Activated T-cell treated with anti-CD3 and anti-CD28 coated beads, Interleukin-2, amount 50 U/mL, for 48 hours (primary cell): ENCODE measurements at regions not wholly inside any gene's neighbourhood (a gene's known extent, or its start where the extent isn't known, plus 50 kb on each side); places are given as distances from the start of the nearest gene placed in this dataset.
"Not testable (repeated sequence)": the region's sequence is repeated elsewhere in the genome, so short reads cannot be mapped to it uniquely, and the experiment has no call there.

Experiments used
- DNase-seq, 2 experiments: peaks; one replicate each; pipeline ENCODE4 v3.0.0-alpha.2; 2020

DNA sequence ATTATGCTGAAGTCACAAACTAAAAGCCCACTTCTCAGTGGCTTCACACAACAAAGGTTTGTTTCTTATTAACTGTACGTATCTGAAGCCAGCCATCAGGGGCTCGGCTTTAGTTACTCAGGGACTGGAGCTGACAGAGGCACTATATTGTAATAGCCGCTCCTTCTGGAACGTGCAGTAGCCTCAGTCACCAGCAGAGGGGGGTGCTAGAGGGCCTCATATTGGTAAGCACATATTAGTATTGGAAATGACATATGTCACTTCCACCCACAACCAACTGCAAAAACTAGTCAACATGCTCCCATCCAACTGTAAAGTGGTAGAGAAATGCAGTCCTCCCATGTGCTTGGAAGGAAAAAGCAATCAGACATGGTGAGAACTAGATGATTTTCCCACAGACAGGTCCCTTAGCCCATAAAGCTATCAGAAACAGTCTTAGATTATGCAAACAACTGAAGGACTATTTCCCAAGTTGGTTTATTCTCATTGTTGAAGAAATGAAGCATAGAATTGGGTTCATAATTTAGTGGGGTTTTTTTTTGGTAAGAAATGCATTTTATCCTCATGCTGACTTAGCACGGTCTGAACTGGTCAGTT is 183.6 kb upstream of the G2E3 start:
- DNase-seq = peak; percentile 74 to 79

DNA sequence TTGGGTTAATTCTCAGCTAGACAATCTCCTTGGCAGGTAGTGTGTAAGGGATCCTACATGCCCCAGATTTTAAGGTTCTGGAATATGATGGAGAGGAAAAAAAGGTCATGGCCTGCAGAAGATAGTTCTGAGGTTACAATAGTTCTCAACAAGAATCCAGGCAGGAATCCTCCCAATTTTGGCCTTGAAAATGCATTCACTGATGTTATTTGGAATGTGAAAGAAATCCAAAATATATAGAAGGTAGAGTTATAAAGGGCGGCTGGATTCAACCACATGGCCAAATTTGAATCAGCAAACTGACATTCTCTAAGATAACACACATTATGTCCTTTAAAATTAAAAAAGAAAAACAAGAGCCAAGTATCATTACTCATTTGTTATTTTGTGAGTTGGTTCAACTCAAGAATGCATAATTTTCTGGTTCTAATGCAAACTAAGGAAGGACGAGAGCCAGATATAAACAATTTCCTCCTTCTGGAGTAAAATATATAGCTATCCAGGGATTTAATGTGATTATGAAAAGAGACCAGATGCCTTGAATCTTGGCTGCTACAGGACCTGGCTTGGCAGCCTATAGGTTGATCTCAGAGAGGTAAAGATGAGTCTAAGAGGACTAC is 177.0 kb upstream of the G2E3 start:
- no peak for DNase-seq

DNA sequence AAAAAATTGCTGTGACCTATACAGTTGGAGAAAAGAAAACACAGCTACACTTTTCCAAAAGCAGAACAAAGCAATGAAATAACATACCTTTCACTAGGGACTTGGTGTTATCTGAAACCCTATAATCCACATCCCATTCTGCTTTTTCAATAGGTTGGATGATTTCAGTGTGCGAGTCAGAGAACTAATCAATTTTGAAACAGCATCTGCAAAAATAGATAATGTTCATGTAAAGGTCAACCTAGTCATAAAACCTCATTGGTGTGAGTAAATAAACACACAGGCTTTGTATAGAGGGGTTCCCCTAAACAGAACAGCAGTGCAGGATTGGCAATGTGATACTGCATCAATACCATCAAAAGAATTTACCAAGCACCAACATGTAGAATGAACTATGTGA is 173.0 kb upstream of the G2E3 start:
- DNase-seq = no peak

DNA sequence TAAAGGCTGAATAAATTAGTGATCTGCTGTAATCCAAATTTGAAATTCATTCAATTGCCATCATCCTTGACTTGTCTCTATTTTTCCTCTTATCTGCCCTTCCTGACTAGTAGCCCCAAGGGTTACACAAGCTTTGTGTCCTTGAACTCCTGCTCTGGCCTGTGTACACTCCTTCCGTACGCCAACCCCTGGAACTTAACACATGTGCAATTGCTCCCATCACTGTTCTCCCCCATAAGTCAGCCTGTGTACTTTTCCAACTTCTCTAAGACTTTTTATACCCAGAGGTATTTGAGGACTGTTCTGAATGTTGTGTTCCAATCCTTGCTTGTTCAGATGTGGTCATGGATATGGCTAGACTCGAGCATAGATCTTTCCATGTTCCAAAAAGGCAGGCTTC is 171.1 kb upstream of the G2E3 start:
- no peak for DNase-seq

DNA sequence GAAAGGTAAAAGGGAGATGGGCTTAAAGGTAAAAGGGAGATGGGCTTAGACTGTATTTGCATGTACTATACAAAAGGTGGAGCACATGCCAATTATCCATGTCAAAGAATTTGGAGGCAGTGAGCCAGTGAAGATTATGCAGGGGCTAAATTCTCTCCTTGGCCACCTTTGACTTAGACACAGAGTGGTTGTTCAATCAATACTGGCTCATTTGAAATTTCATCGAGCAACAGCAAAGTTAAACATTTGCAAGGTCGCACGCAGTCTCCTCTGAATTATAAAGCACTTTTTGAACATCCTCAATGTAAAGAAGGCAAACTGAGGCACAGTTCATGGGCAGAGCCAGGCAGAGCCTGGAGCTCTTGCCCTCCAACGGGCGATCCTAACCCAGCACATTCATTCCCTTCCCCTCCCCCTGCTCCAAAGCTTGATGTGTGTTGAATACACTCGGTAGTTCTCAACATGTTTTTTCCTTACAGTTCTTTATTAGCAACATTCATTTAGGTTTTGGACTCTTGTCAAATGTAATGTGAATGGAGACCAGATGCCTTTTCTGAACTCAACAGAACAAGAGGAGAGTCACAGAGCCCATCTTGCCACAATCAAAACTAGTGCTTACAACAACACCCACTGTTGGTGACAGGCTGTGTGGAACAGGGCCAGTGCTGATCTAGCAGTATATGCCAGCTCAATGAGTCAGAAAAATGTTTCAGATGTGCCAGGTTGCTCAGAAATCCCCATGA is 169.7 kb upstream of the G2E3 start:
- DNase-seq = no peak

DNA sequence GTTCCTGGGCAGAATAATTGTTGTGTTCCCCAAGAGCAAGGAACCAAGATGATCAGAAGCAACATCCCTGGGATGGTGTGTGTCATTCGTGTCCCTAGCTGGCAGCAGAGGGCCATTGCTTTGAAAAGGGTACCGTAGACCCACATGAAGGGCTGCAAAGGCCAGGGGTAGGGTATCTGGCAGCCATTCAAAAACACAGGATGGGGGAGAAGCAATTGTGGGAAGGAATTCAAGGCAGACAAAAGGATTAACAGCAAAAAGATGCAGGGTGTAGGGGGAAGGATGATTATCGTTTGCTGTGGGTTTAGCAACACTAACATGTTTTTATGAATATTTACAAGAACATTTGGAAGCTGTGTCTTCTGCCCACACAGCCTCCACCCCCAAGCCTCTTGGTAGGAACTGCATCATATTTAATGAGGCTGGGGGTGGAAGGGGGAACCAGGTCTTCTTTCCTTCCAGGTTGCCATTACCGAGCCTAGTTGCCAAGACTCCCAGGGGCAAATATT is 169.0 kb upstream of the G2E3 start:
- DNase-seq = no peak

DNA sequence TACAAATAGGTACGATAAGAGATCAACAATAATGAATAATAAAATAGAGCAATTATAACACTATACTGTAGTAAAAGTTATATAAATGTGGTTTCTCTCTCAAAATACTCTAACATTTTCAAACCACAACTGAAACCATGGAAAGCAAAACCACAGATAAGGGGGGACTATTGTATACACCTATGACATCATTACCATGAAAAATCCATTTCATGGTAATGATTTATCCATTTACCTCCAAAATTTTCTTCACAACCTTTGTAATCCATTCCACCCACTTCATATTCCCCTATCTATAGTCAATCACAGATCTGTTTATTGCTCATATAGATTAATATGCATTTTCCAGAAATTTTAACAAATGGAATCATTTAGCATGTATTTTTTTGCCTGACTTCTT is 163.9 kb upstream of the G2E3 start:
- DNase-seq = no peak

DNA sequence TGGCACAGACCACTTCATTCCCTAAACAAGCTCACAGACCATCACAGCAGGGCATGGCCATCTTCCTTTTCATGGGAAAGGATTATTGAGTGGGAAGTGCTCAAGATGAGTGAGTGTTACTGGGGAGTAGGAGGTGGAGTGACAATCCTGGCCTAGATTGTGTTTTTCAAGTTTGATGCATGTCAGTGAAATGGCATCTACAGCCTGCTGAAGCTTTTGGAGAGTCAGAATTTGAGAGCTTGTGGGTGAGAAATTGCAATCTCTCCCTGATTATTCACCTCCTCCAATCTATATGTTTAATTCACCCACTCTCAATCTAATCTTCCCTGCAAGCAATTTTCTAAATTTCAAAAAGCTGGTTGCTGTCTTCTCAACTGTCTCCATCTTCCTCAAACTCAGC is 156.1 kb upstream of the G2E3 start:
- DNase-seq = no peak

DNA sequence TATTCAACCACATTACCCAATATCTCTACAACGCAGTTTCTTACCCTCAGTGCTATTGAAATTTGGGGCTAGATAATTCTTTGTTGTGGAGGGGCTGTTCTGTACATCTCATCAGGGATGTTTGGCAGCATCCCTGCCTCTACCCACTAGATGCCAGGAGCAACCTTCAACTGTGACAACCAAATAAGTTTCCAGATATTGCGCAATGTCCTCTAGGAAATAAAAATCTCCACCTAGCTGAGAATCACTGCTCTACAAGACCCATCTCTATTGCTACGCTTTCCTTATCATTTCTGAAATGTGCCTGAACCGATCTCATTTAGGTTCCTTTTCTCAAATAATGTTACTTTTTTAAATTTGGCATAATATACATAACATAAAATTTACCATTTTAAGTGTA is 155.2 kb upstream of the G2E3 start:
- no peak for DNase-seq

DNA sequence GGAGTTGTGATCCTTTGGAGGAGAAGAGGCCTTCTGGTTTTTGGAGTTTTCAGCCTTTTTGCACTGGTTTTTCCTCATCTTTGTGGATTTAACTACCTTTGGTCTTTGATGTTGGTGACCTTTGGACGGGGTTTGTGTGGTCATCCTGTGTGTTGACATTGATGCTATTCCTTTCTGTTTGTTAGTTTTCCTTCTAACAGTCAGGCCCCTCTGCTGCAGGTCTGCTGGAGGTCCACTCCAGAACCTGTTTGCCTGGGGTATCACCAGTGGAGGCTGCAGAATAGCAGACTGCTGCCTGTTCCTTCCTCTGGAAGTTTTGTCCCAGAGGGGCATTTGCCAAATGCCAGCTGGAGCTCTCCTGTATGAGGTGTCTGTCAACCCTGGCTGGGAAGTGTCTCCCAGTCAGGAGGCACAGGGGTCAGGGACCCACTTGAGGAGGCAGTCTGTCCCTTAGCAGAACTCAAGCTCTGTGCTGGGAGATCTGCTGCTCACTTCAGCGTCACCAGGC is 149.4 kb upstream of the G2E3 start:
- DNase-seq = not testable (repeated sequence)

DNA sequence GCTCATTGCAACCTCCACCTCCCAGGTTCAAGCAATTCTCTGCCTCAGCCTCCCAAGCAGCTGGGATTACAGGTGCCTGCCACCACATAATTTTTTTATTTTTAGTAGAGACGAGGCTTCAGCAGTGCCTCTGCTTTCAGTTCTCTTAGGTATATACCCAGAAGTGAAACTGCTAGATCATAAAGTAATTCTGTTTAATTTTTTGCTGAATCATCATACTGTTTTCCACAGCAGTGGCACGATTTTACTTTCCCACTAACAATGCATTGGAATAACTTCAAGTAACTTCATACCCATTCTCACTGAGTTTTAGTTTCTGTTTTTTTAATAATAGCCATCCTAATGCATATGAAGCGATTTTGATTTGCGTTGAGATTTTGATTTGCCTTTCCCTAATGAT is 148.0 kb upstream of the G2E3 start:
- DNase-seq = no peak

DNA sequence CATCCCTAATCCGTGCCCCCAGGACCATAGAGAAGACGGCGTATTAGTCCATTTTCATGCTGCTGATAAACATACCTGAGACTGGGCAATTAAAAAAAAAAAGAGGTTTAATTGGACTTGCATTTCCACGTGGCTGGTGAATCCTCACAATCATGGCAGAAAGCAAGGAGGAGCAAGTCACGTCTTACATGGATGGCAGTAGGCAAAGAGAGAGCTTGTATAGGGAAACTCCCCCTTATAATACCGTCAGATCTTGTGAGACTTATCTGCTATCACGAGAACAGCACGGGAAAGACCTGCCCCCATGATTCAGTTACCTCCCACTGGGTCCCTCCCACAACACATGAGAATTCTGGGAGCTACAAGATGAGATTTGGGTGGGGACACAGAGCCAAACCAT is 145.8 kb upstream of the G2E3 start:
- not testable (repeated sequence) for DNase-seq

DNA sequence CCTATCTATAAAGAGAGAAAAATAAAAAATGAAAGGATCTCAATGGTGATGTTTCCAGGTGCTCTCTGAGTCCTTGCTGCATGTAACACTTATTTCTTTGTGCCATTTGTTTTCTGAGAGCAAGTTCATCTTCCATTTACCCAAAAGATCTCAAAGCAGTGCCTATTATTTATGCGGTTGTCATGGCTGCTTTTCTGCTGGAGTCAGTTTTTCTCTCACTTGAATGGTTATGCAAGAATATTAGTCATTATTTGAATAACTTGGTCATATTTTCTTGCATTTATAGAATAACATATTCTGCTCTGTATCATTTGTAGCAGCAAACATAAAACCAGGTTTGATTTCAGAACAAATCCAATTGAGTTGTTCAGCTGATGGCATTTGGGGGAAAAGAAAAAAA is 141.8 kb upstream of the G2E3 start:
- no peak for DNase-seq

DNA sequence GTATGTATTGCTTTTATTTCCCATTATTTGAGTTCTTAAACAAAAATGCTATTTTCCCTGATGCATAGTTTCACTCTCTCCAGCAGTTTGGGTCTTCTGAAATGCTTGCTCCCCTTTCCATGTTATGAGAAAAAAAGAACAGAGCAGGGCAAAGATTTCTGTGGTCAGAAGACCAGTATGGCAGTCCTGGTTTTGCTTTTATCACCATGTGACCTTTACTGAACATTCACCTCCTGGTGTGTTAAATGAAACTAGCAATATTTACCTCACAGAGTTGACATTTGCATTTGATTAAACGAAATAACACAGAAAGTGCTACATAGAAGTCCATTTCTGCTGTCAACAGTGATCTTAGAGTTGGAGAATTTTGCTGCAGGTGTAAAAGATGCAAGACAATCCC is 141.0 kb upstream of the G2E3 start:
- DNase-seq = no peak

DNA sequence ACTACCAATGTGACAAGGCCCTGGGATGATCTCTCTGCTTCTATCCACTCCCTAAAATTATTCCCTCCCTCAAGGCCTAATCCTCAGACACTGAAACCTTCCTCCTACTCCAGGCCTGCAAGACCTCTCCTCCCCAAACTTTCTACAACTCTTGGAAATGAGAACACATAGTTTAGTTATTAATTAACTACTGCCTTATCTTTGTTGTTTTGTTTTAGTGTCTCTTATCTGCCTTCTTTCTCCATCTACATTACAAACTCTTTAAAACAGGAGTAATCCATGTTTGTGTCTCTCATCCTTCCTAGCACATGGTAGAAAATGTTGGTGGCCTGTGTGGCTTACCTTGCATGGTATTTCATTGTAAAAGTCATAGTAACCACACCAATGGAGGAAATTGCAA is 139.9 kb upstream of the G2E3 start:
- DNase-seq = no peak

DNA sequence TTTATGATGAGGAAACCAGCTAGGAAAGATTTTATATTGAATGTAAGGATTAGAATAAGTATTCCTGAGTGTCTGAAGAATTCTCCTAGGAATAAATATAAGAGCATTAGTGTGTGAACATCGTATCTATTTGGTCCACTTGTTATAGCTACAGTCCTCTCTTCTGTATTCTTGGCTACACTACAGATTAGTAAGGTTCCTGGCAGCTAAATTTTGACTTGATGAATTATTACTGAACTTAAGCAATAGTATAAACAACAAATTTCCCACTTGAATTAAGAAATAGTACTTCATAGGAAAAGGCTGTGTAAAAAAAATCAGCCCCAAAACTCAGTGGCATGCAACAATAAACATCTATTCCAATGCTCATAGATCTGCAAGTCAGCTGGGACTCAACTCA is 138.4 kb upstream of the G2E3 start:
- no peak for DNase-seq

DNA sequence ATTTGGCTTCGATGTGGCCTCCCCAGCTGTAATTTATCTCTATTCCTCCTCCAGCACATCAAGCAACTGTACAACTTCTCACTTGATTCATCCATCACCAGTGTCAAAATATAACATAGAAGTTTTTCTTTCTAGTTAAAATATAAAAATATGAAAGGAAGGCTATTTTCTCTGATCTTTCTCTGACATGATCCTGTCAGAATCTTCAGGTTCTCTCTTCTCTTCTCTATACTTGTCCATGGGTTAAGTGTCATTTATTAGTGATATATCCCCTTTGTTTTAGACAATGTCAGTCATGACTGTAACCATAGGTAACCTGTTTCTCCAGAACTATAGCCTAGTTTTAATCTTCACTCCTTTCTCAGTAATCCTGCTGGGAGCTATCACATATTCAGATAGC is 132.5 kb upstream of the G2E3 start:
- no peak for DNase-seq

DNA sequence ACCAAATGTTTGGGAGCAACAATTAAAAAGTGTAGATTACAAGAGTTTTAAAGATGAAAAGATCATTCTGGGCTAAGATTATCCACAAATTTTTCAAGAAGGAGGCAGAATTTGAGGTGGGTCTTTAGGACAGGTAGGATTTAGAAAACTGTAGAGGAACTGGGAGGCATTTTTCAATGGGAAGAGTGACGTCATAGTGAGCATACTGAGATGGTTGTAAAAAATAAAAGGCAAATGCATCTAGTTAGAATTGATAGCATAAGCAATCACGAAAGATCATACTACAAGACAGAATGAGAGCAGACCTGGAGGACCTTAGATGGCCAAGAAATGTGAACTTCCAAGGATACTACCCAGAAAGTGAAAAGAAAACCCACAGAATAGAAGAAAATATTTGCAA is 131.6 kb upstream of the G2E3 start:
- DNase-seq = no peak

DNA sequence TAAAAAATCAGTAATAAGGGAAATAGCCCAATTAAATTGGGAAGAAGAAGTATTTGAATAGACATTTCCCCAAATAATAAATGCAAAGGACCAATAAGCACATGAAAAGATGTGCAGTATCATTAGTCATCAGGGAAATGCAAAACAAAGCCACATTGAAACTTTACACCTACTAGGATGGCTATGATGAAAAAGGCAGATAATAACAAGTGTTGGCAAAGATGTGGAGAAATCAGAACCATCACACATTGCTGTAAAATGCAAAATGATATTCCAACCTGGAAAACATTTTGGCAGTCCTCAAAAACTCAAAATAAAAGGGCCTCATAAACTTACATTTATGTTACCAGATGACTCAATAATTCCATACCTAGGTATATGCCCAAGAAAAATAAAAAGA is 131.1 kb upstream of the G2E3 start:
- DNase-seq = no peak

DNA sequence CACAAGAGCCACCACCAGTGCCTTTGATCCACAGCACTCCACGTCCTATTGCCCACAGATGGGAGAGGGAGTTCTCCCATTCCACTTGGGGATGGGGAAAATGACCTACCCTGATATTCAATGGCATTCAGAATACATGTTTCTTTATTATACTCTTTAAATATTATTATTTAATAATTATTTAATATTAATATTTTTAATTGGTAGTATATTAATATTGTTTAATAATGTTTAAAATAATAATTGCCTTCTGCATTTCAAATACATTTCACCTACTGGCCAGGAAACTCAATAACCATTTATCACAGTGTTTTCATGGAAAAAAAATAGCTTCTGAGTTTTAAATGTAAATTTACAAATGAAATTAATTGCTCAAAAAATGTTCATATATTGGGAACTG is 127.4 kb upstream of the G2E3 start:
- DNase-seq = no peak

DNA sequence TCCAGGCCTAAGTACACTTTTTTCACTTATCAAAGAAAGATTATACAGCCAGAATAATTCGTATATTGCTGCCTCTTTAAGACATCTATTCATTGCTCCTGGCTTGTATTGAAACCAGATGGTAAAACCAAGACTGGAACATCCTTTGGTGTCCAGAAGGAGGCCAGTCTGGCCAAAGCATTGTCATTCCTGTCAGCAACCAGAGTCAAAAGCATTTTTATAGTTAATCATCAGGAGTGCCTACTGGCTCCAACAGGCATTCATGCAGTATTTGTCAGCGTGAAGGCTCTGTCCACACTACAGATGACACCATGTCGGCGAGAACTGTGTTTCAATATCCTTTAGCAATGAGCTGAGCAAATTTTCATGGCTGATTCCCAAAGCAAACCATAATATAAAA is 118.0 kb upstream of the G2E3 start:
- DNase-seq = no peak

DNA sequence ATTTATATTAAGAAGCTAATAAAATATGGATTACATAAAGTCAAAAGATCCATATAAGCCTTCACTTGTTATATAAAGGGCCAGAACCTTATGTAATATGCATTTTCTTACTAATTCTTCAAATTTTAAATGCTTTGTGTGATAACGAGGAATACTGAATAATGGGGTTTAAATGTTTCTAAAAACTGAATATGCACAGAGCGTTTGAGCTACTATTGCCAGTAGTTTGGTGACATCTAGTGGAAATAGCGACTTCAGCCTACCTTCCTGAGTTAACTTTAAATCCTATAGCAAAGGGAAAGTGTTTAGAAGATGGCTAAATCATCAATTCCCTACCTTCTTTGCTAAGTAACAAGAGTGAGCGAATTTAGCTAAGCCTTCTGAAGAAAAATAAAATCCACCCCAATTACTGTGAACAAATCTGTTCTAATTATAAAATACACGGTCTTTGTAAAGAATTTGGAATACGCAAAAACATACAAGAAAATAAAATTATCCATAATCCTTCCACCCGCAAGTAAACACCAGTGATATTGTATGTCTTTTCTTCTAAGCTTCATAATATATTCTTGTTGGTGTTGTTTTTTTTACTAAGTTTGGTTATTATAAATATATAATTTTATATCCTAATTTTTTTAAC is 115.5 kb upstream of the G2E3 start:
- DNase-seq = no peak

DNA sequence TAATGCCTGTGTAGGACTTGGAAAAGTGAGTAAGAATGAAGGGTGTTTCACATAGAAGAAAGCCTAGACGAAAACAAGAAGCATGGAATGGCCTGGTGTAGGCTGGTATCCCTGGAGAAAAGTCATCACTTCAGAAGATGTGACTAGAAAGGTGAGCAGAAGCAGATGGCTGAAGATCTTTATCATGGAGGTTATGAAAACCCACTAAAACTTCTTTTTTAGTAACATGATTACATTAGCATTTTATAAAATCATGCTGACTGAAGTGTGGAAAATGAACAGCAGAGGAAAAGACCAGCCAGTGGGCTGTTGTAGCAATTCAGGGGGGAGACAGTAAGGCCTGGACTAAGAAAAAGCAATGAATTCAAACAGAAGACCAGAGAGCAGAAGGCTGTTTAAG is 114.5 kb upstream of the G2E3 start:
- no peak for DNase-seq
